ENCODE measurements at regions not wholly inside any gene's neighbourhood (a gene's known extent, or its start where the extent isn't known, plus 50 kb on each side); places are given as distances from the start of the nearest gene placed in this dataset.

- TF ChIP-seq EZH2phosphoT487 (IDR thresholded peaks at IDR 0.05; ENCODE audit: insufficient read depth, low read depth) (no peak), EZH2 (IDR thresholded peaks at IDR 0.05; ENCODE audit: insufficient read depth, poor library complexity, severe bottlenecking) (no peak)
Observed at GRCh38 chr13:76773448-76774094, 112.6 kb downstream of the KCTD12 start.
